CD4-positive, alpha-beta T cell treated with Interleukin-15 for 4 hours (primary cell): ENCODE measurements at regions not wholly inside any gene's neighbourhood (a gene's known extent, or its start where the extent isn't known, plus 50 kb on each side); places are given as distances from the start of the nearest gene placed in this dataset.

Source experiments
- DNase-seq: peaks from one replicate; pipeline ENCODE4 v3.0.0-alpha.2; 2020; ENCODE audit warnings: low spot score

- no peak for DNase-seq
These were observed 359.9 kb upstream of the EPHA7 start for GRCh38 chr6:93779086-93779841.

GRCh38 chr6:93759190-93759589, 339.8 kb upstream of the EPHA7 start:
- DNase-seq: no peak

- DNase-seq: no peak
These were observed 332.6 kb upstream of the EPHA7 start for GRCh38 chr6:93751969-93752368.

GRCh38 chr6:93749930-93750329, 330.6 kb upstream of the EPHA7 start:
- DNase-seq: no peak

GRCh38 chr6:93749191-93749590, 329.8 kb upstream of the EPHA7 start:
- DNase-seq: no peak

- no peak for DNase-seq
These were observed 327.5 kb upstream of the EPHA7 start for GRCh38 chr6:93746892-93747291.

- DNase-seq: no peak
These were observed 325.9 kb upstream of the EPHA7 start for GRCh38 chr6:93745306-93745705.

- DNase-seq: no peak
These were observed 315.7 kb upstream of the EPHA7 start for GRCh38 chr6:93735099-93735498.

- DNase-seq: no peak
These were observed 311.9 kb upstream of the EPHA7 start for GRCh38 chr6:93731306-93731705.

- DNase-seq: no peak
These were observed 308.8 kb upstream of the EPHA7 start for GRCh38 chr6:93728150-93728549.

- no peak for DNase-seq
These were observed 308.1 kb upstream of the EPHA7 start for GRCh38 chr6:93727447-93727846.

GRCh38 chr6:93721386-93722048, 302.2 kb upstream of the EPHA7 start:
- no peak for DNase-seq

- DNase-seq: no peak
These were observed 294.6 kb upstream of the EPHA7 start for GRCh38 chr6:93713974-93714373.

- DNase-seq: no peak
These were observed 284.1 kb upstream of the EPHA7 start for GRCh38 chr6:93703431-93703830.

- DNase-seq: no peak
These were observed 282.2 kb upstream of the EPHA7 start for GRCh38 chr6:93701526-93701925.

- no peak for DNase-seq
These were observed 266.1 kb upstream of the EPHA7 start for GRCh38 chr6:93685494-93685893.

- no peak for DNase-seq
These were observed 265.0 kb upstream of the EPHA7 start for GRCh38 chr6:93684339-93684738.

GRCh38 chr6:93679836-93680235, 260.5 kb upstream of the EPHA7 start:
- DNase-seq: no peak

GRCh38 chr6:93678841-93679454, 259.6 kb upstream of the EPHA7 start:
- DNase-seq: no peak

GRCh38 chr6:93677264-93677965, 258.1 kb upstream of the EPHA7 start:
- no peak for DNase-seq

- DNase-seq: no peak
These were observed 257.2 kb upstream of the EPHA7 start for GRCh38 chr6:93676581-93676980.

GRCh38 chr6:93675856-93676417, 256.6 kb upstream of the EPHA7 start:
- no peak for DNase-seq
